ENCODE measurements at regions not wholly inside any gene's neighbourhood (a gene's known extent, or its start where the extent isn't known, plus 50 kb on each side); places are given as distances from the start of the nearest gene placed in this dataset.

DNA sequence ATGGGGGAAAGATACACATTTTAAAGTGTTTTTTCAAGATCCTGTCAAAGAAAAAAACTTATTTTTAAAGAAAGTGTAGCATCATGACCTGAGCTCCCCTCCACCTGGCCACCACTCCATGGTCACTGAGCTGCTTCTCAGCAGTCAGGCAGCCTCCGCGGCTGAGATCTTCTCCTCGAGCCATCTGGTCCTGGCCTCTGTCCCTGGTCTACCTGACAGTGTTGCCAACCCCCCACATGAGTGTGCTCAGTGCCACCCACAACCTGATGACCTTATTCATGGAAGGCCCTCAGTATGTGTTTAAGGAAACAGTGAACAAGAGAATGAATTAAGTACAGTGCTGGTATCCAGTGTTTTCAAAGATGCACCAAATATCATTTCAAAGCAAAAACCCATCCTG lies 694.5 kb upstream of the NRP1 start:
- TF ChIP-seq POLR2A (IDR thresholded peaks at IDR 0.05) (no peak), POLR2AphosphoS5 (IDR thresholded peaks at IDR 0.05; ENCODE audit: insufficient read depth in 1 of 2, low read depth in 1 of 2) (no peak)
- TF ChIP-seq, protein P1, sequence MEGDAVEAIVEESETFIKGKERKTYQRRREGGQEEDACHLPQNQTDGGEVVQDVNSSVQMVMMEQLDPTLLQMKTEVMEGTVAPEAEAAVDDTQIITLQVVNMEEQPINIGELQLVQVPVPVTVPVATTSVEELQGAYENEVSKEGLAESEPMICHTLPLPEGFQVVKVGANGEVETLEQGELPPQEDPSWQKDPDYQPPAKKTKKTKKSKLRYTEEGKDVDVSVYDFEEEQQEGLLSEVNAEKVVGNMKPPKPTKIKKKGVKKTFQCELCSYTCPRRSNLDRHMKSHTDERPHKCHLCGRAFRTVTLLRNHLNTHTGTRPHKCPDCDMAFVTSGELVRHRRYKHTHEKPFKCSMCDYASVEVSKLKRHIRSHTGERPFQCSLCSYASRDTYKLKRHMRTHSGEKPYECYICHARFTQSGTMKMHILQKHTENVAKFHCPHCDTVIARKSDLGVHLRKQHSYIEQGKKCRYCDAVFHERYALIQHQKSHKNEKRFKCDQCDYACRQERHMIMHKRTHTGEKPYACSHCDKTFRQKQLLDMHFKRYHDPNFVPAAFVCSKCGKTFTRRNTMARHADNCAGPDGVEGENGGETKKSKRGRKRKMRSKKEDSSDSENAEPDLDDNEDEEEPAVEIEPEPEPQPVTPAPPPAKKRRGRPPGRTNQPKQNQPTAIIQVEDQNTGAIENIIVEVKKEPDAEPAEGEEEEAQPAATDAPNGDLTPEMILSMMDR (IDR thresholded peaks at IDR 0.05), result no peak
